GM23248 (cell line): ENCODE measurements at regions not wholly inside any gene's neighbourhood (a gene's known extent, or its start where the extent isn't known, plus 50 kb on each side); places are given as distances from the start of the nearest gene placed in this dataset.
A peak's percentile ranks its signal among the peaks of the same experiment; 100 is the strongest.

ENCODE experiments used
- DNase-seq: peaks from one replicate; pipeline ENCODE4 v3.0.0-alpha.2; 2015
- H2AFZ ChIP-seq: fragments of 200-600 bp; sonication (generic); 2 replicates; pipeline ENCODE4 v1.6.1; 2016; ENCODE audit warnings: antibody characterized with exemption
- H3F3A ChIP-seq: fragments of 200-600 bp; sonication (generic); 2 replicates; pipeline ENCODE4 v1.6.1; 2016; ENCODE audit warnings: mild to moderate bottlenecking, antibody characterized with exemption, mixed run types; ENCODE audit not compliant: insufficient read depth
- H3K27ac ChIP-seq: fragments of 200-600 bp; sonication (generic); 2 replicates; pipeline ENCODE4 v1.5.1; 2016; ENCODE audit warnings: mild to moderate bottlenecking
- H3K27me3 ChIP-seq: fragments of 200-600 bp; sonication (generic); replicated peaks from 2 replicates; pipeline ENCODE4 v1.6.1; 2016; ENCODE audit warnings: mild to moderate bottlenecking; ENCODE audit not compliant: insufficient read depth
- H3K36me3 ChIP-seq: fragments of 200-600 bp; sonication (generic); 2 replicates; pipeline ENCODE4 v1.6.1; 2016; ENCODE audit warnings: low read depth, mild to moderate bottlenecking
- H3K4me1 ChIP-seq: fragments of 200-600 bp; sonication (generic); 2 replicates; pipeline ENCODE4 v1.6.1; 2016; ENCODE audit warnings: mild to moderate bottlenecking; ENCODE audit not compliant: insufficient read depth
- H3K4me2 ChIP-seq: fragments of 200-600 bp; sonication (generic); one replicate; pipeline ENCODE4 v1.6.1; 2016; ENCODE audit warnings: mild to moderate bottlenecking; ENCODE audit not compliant: unreplicated experiment
- H3K4me3 ChIP-seq: fragments of 200-600 bp; sonication (generic); 2 replicates; pipeline ENCODE4 v1.5.1; 2016; ENCODE audit warnings: mild to moderate bottlenecking
- H3K79me2 ChIP-seq: fragments of 200-600 bp; sonication (generic); 2 replicates; pipeline ENCODE4 v1.6.1; 2016; ENCODE audit warnings: mild to moderate bottlenecking; ENCODE audit not compliant: insufficient read depth
- H3K9ac ChIP-seq: fragments of 200-600 bp; sonication (generic); 2 replicates; pipeline ENCODE4 v1.6.1; 2016; ENCODE audit warnings: mild to moderate bottlenecking
- H3K9me2 ChIP-seq: fragments of 200-600 bp; sonication (generic); 2 replicates; pipeline ENCODE4 v1.6.1; 2016; ENCODE audit warnings: mixed run types, mild to moderate bottlenecking, moderate library complexity; ENCODE audit not compliant: insufficient read depth
- H3K9me3 ChIP-seq: fragments of 200-600 bp; sonication (generic); one replicate; pipeline ENCODE4 v1.6.1; 2017; ENCODE audit warnings: low read depth
- H4K20me1 ChIP-seq: fragments of 200-600 bp; sonication (generic); 2 replicates; pipeline ENCODE4 v1.6.0; 2016; ENCODE audit not compliant: insufficient read depth
- EZH2 ChIP-seq: fragments of 200-600 bp; sonication (generic); IDR thresholded peaks from 2 replicates; pipeline ENCODE4 v1.6.1; 2018; ENCODE audit warnings: antibody characterized with exemption, mild to moderate bottlenecking; ENCODE audit not compliant: insufficient read depth, poor library complexity, severe bottlenecking
- EZH2phosphoT487 ChIP-seq: fragments of 200-600 bp; sonication (generic); IDR thresholded peaks from 2 replicates; pipeline ENCODE4 v1.6.1; 2018; ENCODE audit warnings: antibody characterized with exemption, moderate library complexity, mild to moderate bottlenecking, low read depth; ENCODE audit not compliant: insufficient read depth
- WGBS, 2 experiments: methylation state at CpG; one replicate each; pipeline ENCODE4 v1.1.6; 2015 to 2017; ENCODE audit warnings: low lambda C conversion rate in 2 of 2, low coverage in 1 of 2; ENCODE audit errors: missing lambda C conversion rate in 2 of 2; 5-methylcytosine and 5-hydroxymethylcytosine counted together
- in situ Hi-C: fragments of 300-500 bp; cut with MboI; formaldehyde crosslinking; loops from 2 replicates; pipeline ENCODE4 v1.15.0; 2020

- Histone ChIP-seq H3F3A (peaks cover 1% of the 10 kb centered on the region; the same call in 1 of the 2 replicates), H3K9ac (no peak overlapping the region), H3K36me3 (no peaks in the 10 kb centered on the region), H3K4me3 (no peak overlapping the region), H3K27me3 (no peaks in the 10 kb centered on the region), H4K20me1 (no peaks in the 10 kb centered on the region), H3K9me3 (no peaks in the 10 kb centered on the region), H3K4me1 (peaks cover 15% of the 10 kb centered on the region; the same call in 1 of the 2 replicates), H3K4me2 (no peak overlapping the region), H3K79me2 (no peaks in the 10 kb centered on the region), H3K27ac (no peak overlapping the region), H3K9me2 (no peaks in the 10 kb centered on the region), H2AFZ (no peak overlapping the region)
- 97 to 100% methylated on average over 3 of the region's 3 CpGs for WGBS, 2 experiments
- DNase-seq, result peak; percentile 37
- in situ Hi-C loops, result no loop called here
- no peak for TF ChIP-seq EZH2
- TF ChIP-seq EZH2phosphoT487, result no peak
These were observed 60.2 kb upstream of the MSN start for GRCh38 chrX:65607070-65607742.

DNA sequence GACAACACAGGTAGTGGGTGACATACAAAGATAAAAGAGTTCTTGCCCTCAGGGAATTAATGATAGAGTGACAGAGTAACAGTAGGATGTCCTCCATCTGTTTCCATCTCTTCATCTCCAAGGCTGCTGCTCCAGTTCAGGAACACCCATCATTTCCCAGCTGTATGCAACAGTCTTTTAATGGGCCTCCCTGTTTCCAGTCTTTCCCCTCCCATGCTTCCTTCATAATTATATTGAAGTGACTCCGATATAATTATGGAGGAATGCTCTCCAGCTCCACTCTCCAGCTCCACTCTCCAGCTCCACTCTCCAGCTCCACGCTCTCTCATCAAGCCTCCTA, 65.3 kb upstream of the MSN start:
- Histone ChIP-seq H3K9me2 (no peaks in the 10 kb centered on the region), H3K4me3 (no peak overlapping the region), H3K4me2 (peak overlapping the region; percentile 48), H4K20me1 (no peaks in the 10 kb centered on the region), H3K27me3 (no peaks in the 10 kb centered on the region), H3K36me3 (no peaks in the 10 kb centered on the region), H3K79me2 (no peaks in the 10 kb centered on the region), H2AFZ (no peak overlapping the region), H3K9me3 (no peaks in the 10 kb centered on the region), H3F3A (peaks cover 4% of the 10 kb centered on the region; the same call in 1 of the 2 replicates), H3K27ac (peak overlapping the region; percentile 78; the same call in 1 of the 2 replicates), H3K9ac (no peak overlapping the region), H3K4me1 (peaks cover 27% of the 10 kb centered on the region)
- TF ChIP-seq EZH2, result no peak
- no peak for TF ChIP-seq EZH2phosphoT487
- DNase-seq, result no peak
- in situ Hi-C loops, result no loop called here
- WGBS, 2 experiments, result 86 to 100% methylated on average over 2 of the region's 2 CpGs

DNA sequence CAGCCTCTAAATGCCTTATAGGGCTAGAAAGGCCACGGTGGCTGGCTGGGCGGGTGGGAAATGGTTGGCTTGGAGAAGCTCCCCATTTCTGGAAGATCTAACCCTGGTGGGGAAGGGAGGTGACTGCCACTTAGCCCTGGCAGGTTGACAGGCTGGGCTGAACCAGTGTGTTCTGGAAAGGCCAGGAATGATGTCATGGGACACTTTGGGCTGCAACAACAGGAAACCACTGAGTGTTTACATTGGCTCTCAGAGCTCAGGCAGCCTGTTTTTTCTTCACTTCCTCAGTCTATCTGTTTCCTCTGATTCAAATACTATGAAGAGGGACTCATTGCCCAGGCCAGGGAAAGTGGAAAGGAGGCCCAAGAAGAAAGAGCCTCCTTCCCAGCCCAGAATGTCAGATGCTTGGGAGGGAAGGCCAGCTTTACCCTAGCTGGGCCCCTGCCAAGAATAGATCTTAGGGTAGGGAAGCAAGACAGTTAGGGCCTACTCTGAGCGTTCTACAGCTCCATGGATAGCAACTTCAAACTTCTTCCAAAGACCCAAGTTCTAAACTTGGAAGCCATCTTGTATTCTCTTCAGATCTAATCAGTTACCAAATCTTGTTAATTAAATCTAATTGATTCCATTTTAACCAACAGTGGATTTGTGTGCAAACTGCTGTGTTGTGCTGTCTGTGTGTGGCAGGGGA, 65.8 kb upstream of the MSN start:
- peak overlapping the region; percentile 48 for H3K4me2 ChIP-seq
- peaks cover 4% of the 10 kb centered on the region; the same call in 1 of the 2 replicates for H3F3A ChIP-seq
- 35 to 50% methylated on average over 2 to 3 of the region's 3 CpGs for WGBS, 2 experiments
- H3K4me1 ChIP-seq, result peaks cover 26% of the 10 kb centered on the region
- H3K9me3 ChIP-seq, result no peaks in the 10 kb centered on the region
- no peak for TF ChIP-seq EZH2
- TF ChIP-seq EZH2phosphoT487, result no peak
- no peaks in the 10 kb centered on the region for H3K27me3 ChIP-seq
- H3K79me2 ChIP-seq, result no peaks in the 10 kb centered on the region
- no peaks in the 10 kb centered on the region for H4K20me1 ChIP-seq
- peak overlapping the region; percentile 78 for H3K27ac ChIP-seq
- H3K36me3 ChIP-seq, result no peaks in the 10 kb centered on the region
- H3K9me2 ChIP-seq, result no peaks in the 10 kb centered on the region
- DNase-seq, result peak; percentile 86
- in situ Hi-C loops, result no loop called here
- H3K4me3 ChIP-seq, result no peak overlapping the region
- H2AFZ ChIP-seq, result peak overlapping the region; percentile 65
- peak overlapping the region; percentile 65 for H3K9ac ChIP-seq

DNA sequence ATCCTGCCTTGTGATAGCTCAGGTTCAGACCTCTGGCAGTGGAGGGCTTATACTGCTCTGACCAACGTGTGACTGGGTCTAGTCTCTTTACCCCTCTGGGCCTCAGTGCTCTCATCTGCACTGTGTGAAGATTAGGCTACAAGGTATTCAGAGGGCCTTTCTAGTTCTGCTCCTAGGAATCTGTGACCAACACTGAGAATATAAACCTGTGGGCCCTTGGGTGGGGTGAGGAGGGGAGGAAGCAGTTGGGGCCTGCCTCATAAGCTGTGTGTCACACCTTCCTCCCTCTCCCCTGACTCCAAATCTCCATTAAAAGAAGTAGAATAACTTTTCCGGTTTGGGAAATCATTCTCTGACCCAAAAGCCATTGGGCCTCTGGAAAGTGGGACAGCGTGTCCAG, 66.3 kb upstream of the MSN start:
- Histone ChIP-seq H3K9me2 (no peaks in the 10 kb centered on the region), H3K79me2 (no peaks in the 10 kb centered on the region), H4K20me1 (no peaks in the 10 kb centered on the region), H3K27me3 (no peaks in the 10 kb centered on the region), H3F3A (peaks cover 10% of the 10 kb centered on the region; the same call in 1 of the 2 replicates), H3K4me3 (no peak overlapping the region), H3K9me3 (no peaks in the 10 kb centered on the region), H3K4me1 (peaks cover 30% of the 10 kb centered on the region), H3K27ac (peak overlapping the region; percentile 78), H3K9ac (peak overlapping the region; percentile 65), H2AFZ (peak overlapping the region; percentile 65), H3K36me3 (no peaks in the 10 kb centered on the region), H3K4me2 (peak overlapping the region; percentile 12)
- WGBS, 2 experiments, result 11 to 30% methylated on average over 3 of the region's 3 CpGs
- TF ChIP-seq EZH2phosphoT487, result no peak
- TF ChIP-seq EZH2, result no peak
- in situ Hi-C loops, result no loop called here
- DNase-seq, result no peak
